ENCODE measurements at regions not wholly inside any gene's neighbourhood (a gene's known extent, or its start where the extent isn't known, plus 50 kb on each side); places are given as distances from the start of the nearest gene placed in this dataset.

DNA sequence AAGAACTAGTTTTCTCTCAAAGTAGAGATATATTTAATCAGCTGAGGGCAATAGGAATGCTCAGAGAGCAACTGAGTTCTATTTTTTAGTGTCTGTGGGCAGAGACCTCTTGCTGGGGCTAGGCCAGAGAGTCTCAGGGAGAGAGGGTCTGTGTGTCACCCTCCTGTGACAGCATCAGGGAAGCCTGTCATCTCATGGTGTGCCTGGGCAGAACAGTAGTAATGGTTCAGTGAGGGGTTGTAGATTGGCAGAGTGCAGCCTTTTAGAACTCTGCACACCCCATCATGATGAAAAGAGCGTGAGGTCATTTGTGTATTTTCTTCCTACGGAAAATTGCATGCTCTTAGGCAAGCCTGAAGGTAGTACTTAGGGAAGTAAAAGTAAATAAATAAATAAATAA, 1396.5 kb upstream of the AGA start:
- no peak for DNase-seq

DNA sequence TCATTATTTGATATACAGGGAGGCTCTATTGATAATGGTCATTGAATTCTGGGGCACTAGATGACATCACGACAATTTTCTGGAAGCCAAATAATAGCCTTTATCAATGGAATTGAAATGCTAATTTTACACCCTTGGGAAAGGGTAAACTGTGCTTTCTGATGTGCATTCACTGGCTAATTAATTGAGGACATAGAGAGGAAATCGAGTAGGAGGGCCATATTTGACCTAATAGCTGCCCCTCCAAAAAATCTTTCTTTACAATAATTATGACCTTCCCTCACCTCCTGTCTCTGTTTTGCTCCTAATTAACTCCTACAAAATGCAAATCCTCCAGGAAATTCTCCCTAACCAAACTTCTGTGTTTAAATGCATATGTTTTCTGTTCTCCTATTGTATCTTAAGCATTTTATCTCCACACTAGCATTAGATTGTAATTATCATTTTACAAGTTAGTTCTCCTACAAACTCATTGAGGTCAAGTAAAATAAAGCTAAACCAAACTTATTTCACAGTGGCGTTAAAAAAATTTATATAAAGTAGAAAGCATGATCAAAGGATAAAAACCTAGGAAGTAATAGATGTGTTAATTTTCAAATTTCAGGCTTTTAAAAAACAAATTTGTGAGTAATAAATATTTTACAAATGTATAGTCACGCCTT, 1414.0 kb upstream of the AGA start:
- no peak for DNase-seq

DNA sequence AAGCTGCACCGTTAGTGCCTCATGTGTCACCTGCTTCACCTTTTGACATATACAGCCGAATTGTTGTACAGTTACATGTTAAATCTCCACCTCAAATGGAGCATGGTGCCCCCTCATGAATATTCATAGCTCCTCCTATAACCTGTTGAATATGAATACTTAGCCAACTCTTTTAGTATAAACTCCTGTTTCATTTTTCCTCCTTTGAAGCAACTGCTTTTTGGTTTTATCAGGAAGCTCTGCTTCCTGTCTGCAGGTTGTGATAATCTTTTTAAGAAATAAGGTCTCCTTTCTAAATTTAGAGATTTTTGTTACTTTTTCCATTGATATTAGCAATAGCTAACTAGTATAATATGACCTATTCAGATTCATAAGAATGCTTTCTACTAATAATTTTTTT, 1429.2 kb upstream of the AGA start:
- DNase-seq: no peak

DNA sequence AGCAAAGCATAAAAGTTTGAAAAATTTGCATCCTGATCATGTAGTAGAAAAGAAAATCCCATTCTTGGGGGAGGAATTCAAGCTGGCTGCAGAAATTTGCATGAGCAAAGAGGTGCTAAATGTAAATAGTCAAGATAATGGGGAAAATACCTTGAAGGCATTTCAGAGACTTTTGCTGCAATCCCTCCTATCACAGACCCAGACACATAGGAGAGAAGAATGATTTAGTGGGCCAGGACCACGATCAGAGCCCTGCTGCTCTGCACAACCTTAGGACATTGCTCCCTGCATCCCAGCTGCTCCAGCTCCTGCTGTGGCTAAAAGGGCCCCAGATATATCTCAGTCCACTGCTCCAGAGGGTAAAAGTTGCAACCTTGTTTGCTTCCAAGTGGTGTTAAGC, 1439.7 kb upstream of the AGA start:
- no peak for DNase-seq

DNA sequence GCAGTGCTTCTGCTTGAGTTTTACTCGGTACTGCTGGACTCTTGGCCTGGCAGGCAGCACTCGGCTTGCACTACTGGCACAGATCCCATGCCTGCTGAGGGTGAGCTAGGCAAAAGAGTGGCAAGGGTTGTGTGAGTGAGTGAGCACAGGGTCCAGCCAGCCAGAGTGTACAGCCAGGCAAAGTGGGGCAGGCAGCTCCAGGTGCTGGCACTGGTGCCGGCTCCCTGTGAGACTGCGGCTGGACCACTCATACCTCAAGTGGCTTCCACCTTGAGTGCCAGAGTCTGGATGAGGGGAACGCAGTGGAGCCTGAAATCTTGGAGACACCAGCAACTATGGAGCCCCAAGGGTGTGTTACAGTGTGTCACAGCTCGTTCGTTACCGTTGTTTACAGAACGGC, 1451.9 kb upstream of the AGA start:
- DNase-seq: no peak

DNA sequence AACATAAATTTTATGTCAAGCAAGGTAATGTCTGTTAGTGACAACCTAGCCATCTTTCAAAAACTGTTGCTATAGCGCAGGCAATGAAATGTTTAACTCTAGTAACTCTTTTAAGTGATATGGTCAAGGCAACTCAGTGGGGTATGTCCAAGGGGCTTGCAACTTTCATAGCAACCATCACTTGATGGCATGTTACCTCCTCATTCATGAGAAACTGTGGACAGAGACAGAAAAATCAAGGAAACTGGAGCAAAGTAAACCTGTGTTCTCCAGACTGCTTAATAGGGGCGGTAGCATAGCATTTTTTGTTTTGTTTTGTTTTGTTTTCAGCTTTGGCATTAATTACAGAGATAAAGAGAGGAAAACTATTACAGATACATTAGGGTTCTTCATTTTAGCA, 1456.8 kb upstream of the AGA start:
- DNase-seq: no peak

DNA sequence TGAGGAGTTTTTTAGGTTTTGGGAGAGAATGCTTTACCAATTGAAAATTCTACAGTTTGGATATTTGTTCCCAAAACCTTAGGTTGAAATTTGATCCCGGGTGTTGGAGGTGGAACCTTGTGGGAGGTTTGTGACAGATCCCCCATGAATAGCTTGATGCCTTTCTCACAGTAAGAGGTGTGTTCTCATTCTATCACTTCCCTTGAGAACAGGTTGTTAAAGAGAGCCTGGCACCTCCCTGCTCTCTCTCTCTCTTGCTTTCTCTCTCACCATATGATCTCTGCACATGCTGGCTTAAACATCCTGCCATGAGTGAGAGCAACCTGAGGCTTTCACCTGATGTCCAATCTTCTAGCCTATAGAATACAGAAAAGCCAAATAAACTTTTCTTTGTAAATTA, 1475.5 kb upstream of the AGA start:
- DNase-seq: no peak

DNA sequence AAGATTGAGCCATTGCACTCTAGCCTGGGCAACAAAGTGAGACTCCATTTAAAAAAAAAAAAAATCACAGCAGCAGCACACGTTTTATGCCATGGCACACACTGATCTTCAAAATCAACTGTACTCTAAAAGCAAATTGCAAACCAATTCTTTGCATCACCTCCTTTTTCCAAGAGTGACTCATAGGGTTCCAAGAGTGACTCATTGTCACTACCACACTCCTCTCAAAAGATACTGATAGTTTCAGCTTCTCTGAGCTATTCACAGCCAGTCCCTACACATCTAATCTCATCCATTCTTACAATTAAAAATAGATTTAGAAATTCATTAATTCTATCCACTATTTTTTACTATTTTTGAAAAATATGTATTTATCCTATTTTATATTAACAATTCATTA, 1494.9 kb upstream of the AGA start:
- DNase-seq: no peak

DNA sequence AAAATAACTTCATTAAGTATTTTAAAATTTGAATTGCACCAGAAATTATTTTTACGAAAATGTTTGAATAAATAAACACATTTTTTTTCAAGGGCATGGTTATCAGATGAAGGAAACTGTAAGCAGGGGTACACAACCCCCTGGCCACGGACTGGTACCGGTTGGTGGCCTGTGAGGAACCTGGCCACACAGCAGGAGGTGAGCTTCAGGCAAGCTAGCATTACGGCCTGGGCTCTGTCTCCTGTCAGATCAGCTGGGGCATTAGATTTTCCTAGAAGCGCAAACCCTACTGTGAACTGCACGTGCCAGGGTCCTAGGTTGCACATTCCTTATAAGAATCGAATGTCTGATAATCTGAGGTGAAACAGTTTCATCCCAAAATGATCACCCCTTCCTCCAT, 1499.7 kb upstream of the AGA start:
- no peak for DNase-seq

DNA sequence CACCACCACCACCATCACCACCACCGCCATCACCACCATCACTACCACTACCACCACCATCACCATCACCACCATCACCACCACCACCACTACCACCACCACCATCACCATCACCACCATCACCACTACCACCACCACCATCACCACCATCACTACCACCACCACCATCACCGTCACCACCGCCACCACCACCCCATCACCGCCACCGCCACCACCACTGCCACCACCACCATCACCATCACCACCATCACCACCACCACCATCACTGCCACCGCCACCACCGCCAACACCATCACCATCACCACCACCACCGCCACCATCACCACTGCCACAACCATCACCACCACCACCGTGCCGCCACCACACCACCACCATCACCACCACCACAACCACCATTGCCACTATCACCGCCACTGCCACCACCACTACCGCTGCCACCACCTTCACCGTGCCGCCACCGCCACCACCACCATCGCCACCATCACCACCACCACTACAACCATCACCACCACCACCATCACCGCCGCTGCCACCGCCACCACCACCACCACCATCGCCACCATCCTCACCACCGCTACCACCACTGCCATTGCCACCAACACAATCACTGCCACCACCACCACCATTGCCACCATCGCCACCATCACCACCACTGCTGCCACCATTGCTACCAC, 1511.3 kb upstream of the AGA start:
- no peak for DNase-seq

DNA sequence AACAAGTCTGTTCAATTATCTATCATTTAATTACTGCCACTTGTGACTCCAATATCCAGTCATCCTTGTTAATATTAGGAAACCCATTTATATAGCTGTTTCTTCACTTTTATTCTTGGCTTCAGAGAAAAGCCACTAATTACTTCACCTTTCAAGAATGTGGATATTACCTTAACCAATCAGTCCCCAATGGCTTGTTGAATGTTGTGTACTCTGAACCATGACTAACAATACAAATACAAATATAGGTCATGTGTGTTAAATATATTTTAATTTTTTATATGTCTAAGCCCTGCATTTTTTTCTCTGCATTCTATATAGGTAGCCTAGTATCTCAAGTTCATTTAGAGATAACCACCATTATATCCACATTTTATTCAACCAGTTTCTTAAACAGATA, 1513.4 kb upstream of the AGA start:
- no peak for DNase-seq

DNA sequence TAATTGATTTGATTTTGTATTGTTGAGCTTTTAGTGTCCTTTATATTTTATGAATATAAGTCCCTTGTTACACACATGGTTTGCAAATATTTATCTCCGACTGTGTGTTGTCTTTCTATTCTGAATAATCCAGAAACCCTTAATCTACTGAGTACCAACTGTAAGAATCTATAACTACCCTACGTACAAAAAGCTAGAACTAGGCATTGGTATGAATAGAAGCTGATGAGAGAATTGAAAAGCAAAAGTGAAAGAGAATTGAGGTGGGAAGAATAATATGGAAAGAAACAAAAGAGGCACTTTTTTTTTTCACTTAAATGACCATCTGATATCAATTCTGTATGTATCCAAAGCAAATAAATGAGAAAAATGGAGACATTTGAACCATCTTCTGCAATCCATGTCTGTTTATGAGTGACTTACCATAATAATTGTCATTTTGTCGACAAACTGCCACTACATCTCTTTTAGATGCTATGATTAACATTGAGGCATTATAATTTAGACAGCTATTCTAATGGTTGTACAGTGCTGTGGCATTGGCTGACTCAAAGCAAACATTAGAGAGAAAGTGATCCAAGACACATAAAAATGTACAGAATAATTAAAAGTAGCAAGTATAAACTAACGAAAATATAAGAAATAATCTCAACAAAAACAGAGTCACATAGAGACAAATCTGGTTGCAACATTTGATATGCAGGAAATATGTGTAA, 1516.6 kb upstream of the AGA start:
- no peak for DNase-seq

DNA sequence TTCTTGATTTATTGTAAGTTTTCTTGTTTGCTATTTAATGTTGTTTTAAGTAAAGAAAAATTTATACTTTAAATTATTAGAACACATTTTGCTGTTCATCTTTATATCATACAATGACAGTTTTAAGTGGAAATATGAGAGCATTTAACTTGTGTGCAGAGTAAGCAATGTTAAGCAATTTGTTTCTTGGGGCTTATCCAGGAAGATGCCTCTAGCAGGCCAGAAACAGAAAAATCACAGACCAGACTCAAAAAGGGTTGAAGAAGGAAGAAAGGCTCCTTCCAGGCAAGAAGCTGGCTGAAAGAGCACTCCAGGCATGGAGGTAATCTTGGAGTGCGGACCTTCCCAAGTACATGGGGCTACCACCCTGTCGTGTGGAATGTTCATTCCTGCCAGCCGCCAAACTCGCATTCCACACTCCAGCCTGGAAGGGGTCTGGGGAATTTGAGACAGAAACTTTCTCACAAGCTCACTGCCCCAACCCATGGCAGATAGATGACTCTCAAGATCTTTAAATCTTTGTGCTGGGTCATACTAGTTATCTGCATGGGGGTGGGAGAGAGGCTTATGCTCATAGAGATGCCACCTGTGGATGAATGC, 1521.3 kb upstream of the AGA start:
- DNase-seq: no peak

DNA sequence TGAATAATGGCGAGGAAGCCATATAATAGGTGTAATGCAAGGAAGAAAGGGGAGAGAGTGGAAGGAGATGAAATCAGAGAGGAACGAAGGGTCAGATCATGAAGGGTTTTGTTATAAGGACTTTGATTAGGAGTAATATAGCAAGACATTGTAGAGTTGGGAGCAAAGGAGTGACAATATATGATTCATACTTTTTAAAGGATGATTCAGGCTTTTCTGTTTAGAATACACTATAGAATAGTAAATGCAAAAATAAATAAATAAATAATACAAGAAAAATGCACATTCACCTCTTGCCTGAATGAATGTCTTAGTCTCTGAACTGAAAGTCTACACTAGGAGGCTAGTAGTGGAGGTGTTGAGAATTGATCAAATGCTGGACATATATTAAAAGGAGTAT, 1524.4 kb upstream of the AGA start:
- DNase-seq: no peak

DNA sequence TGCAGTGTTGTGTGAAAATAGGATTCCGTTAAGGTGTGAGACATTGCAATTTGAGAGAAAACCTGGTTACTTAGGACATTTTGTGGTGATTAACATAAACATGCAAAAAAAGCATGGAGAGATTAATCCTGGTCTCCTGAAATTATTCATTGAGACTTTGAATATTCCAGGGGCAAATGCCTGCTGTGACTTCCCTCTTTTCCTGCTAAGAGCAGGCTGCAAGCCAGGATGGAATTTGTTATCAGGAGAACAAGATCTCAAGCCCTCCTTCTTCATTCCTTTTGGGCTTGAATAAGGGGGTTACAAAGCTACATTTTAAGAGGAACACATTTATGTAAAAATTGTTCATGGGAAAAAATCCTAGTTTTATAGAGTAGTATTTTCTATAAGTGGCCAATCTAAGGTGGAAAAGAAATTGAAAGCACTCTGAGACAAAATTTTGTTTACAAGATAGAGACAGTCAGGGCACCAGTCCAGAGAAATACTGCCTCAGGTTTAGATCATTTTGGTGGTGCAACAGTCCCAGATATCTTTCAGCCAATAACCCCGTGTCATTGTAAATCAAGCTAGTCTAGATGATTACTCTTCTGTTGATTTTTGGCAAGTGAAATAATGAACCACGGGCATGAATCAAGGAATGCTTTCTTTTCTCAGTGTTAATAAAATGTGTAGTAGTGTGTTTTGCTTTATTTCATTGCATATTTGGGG, 1528.3 kb upstream of the AGA start:
- DNase-seq: no peak

DNA sequence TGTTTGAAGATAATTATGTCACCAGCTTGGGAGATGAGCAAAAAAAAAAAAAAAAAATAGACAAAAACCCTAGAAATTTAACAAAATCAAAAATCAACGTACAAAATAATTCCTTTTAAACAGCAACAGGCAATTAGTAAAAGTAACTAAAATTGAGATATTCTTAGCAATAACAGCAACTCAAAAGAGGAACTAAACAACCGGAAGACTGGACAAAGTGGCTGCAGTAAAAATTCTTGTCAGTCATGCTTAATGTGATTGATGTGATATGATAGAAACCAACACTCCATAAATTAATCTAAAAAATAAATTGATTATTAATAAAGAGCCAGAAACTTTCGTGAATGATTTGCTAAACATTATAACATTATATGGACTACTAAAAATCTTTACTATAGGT, 1534.6 kb upstream of the AGA start:
- DNase-seq: no peak

DNA sequence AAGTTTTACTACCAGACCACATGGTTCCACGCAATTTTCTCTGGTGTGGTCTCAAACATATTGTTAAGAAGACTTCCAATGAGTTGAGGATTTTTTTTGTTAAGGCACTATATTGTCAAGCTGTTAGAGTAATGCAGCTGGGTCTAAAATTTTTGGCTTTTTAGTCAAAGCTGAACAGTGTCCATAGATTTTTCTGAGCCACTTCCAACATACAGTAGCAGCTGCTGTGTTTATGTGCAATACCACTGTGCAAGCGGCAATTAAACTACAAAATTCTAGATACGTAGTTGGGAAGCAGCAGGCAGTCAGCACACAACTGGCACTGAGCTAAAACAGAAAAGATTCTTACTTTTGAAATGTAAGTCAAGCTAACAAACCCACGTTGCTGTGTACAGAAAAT, 1551.1 kb upstream of the AGA start:
- no peak for DNase-seq

DNA sequence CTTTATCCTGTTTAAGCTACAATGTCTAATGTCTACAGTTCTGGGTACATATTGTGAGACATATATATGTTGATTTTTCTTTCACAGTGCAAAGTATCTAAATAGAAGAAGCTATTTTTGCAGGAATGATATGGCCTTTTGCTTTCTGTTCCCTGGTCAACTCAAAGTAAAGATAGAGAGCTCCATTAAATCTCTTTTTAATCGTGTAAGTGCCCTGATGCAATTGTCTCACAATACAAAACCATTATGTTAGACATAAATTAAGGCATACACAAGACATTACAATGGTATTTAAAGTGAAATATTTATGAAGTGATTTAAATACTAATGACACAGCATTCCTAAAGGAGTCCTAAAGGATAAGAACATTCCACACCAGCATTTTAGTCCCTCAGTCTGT, 1559.7 kb upstream of the AGA start:
- DNase-seq: no peak

DNA sequence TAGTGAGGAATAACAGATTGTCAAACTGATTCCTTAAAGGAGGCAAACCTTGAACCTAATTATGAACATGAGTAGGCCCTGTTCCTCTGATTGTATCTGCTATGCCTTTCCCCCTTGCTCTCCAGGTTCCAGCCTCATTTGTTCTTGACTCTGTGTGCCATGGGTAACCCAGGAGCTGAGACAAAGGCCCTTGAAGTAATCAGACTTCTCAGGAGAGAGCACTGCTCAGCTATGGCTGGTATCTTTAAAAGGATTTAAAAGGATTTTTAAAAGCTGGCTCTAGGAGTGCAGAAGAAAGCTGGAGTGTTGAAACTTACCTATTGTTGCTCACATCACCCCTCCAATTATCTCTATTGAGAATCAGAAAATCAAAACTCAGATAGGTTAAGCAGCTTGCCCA, 1565.5 kb upstream of the AGA start:
- DNase-seq: no peak

DNA sequence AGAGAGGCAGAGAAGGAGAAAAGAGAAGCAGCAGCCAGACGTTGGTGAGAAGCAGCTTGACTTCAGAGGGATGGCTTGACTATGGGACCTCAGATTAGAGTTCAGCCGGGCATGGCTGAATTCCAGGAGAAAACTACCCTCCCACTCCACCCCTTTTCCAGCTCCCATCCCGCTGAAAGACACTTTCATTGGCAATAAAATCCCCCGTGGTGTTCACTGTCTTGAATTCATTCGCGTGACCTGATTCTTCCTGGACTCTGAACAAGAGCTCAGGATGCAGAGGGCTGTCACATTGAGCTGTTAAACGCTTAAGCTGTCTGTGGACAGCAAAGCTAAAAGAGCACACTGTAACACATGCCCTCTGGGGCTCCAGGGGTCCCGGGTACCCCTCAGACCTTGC, 1575.3 kb upstream of the AGA start:
- no peak for DNase-seq

DNA sequence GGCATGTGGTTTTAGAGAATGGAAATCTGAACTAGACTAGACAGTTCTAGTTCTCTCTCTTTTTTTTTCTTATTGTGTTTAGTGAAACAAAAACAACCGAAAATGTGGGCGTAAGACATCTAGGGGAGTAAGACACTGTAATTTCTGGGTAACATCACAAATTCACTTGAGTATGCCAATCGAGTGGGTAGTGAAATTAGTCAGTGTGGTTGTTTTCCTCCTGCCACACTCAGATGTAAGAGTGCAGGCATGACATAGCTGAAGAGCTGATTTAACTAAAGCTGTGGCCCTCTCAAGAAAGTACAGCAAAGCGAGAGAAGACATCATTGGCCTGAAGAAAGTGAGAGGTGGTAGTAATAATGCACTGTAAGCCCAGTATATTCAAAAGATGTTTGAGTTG, 1585.3 kb upstream of the AGA start:
- DNase-seq: no peak

DNA sequence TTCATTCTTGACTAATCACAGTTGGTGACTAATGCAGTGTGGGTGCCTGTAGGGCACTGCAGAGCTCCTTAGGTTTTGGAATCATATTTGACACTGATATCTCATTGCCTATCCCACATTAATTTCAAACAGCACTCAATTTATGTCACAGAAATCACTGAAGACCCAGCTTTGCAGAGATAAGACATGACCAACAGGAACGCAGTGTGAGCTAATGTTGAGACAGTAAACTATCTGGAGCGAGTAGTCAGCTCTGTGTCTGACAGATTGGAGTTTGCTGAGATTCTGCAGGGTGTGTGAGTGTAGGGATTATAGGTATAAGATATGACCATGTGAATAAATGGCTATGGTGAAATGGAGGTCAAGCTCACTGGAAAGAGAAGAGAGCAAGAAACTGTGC, 1586.1 kb upstream of the AGA start:
- DNase-seq: no peak

DNA sequence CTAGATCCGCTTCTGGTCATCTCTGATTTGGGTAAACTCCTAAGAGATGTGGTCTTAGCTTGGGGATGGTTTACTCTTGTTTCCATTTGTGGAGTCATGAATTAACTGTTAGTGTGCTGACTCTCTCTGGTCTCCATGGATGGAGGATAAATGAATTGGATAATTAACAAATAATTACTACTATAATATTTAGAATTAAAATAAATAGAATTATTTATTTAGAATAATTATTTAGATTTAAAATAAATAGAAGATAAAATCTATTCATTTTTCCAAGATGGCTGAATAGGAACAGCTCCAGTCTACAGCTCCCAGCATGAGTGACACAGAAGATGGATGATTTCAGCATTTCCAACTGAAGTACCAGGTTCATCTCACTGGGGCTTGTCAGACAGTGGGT, 1587.4 kb upstream of the AGA start:
- no peak for DNase-seq

DNA sequence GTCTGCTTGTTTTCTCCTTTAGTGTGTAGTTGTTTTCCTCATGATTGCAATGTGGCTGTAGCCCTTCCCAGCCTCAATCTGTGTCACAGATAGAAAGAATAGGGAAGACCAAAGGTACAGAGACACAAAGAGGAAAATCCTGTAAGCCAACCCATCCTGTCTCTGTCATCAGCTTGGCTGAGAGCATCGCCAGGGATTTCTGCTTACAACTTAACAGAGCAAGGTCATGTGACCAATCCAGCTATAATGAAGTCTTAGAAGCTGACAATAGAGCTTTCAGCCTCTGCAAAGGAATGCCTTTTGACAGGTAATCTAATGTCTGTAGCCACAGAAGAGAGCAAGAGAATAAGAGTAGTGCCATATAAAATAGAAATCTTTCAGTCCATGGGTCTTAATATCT, 1598.0 kb upstream of the AGA start:
- DNase-seq: no peak
